Tibial artery (tissue), 4 donors: ENCODE measurements at regions not wholly inside any gene's neighbourhood (a gene's known extent, or its start where the extent isn't known, plus 50 kb on each side); places are given as distances from the start of the nearest gene placed in this dataset.

Experiments
- DNase-seq, 2 donors: peaks; one replicate each; pipeline ENCODE4 v3.0.0-alpha.2; 2019
- H3K27ac ChIP-seq, 2 donors: fragments of 200-600 bp; sonication (generic) in 1 of 2; 1 replicate in 1 of 2; 2 replicates in 1 of 2; pipeline ENCODE4 v1.5.1; 2018 to 2019; ENCODE audit warnings: mild to moderate bottlenecking in 1 of 2
- H3K27me3 ChIP-seq, 2 donors: fragments of 200-600 bp; sonication (generic) in 1 of 2; one replicate each; pipeline versions ENCODE4 v1.5.1 to v1.6.0; 2016 to 2019
- H3K36me3 ChIP-seq, 3 donors: fragments of 200-600 bp; sonication (generic) in 2 of 3; one replicate each; pipeline ENCODE4 v1.5.1; 2016 to 2019; ENCODE audit warnings: mild to moderate bottlenecking in 2 of 3
- H3K4me1 ChIP-seq, 4 donors: fragments of 200-600 bp; sonication (generic) in 2 of 4; 1 replicate in 3 of 4; 2 replicates in 1 of 4; pipeline ENCODE4 v1.5.1; 2016 to 2019
- H3K4me3 ChIP-seq, 2 donors: fragments of 200-600 bp; sonication (generic) in 1 of 2; 1 replicate in 1 of 2; 2 replicates in 1 of 2; pipeline ENCODE4 v1.5.1; 2018 to 2019; ENCODE audit warnings: mild to moderate bottlenecking in 2 of 2
- H3K9me3 ChIP-seq, 3 donors: fragments of 200-600 bp; sonication (generic) in 1 of 3; one replicate each; pipeline ENCODE4 v1.5.1; 2016 to 2019
- CTCF ChIP-seq, 2 experiments: fragments of 200-600 bp in 1 of 2; fragments of 450-650 bp in 1 of 2; IDR thresholded peaks; one replicate each; pipeline ENCODE4 v1.5.1; 2017 to 2019; ENCODE audit warnings: antibody characterized with exemption in 2 of 2, mild to moderate bottlenecking in 1 of 2, moderate library complexity in 1 of 2
- intact Hi-C: fragments of 100-400 bp; cut with DNase I; formaldehyde crosslinking; loops from one replicate; pipeline ENCODE4 v1.15.0; 2023; ENCODE audit warnings: low total_unique reads

GRCh38 chr2:134194519-134194918 lies 59.4 kb upstream of the MGAT5 start:
- Histone ChIP-seq H3K4me1 (peaks cover 0 to 65% (median 36%) of the 10 kb centered on the region in 4 donors), H3K27me3 (no peaks in the 10 kb centered on the region), H3K4me3 (no peak overlapping the region), H3K36me3 (no peaks in the 10 kb centered on the region), H3K9me3 (no peaks in the 10 kb centered on the region), H3K27ac (no peak overlapping the region)
- no peak for TF ChIP-seq CTCF (IDR thresholded peaks at IDR 0.05)
- intact Hi-C loops, result no loop called here
- DNase-seq, result no peak

GRCh38 chr2:134195341-134195740 lies 58.5 kb upstream of the MGAT5 start:
- DNase-seq, result no peak
- Histone ChIP-seq H3K27ac (no peak overlapping the region), H3K36me3 (no peaks in the 10 kb centered on the region), H3K4me1 (peaks cover 0 to 65% (median 32%) of the 10 kb centered on the region in 4 donors), H3K27me3 (no peaks in the 10 kb centered on the region), H3K9me3 (no peaks in the 10 kb centered on the region), H3K4me3 (no peak overlapping the region)
- intact Hi-C loops, result no loop called here
- TF ChIP-seq CTCF (IDR thresholded peaks at IDR 0.05), result no peak

GRCh38 chr2:134197445-134197844 lies 56.4 kb upstream of the MGAT5 start:
- intact Hi-C loops, result no loop called here
- DNase-seq, result no peak
- H3K36me3 ChIP-seq, result no peaks in the 10 kb centered on the region
- H3K4me1 ChIP-seq, result peaks cover 0 to 48% (median 23%) of the 10 kb centered on the region in 4 donors
- H3K27ac ChIP-seq, result no peak overlapping the region
- no peak overlapping the region for H3K4me3 ChIP-seq
- no peak for TF ChIP-seq CTCF (IDR thresholded peaks at IDR 0.05)
- no peaks in the 10 kb centered on the region for H3K27me3 ChIP-seq
- H3K9me3 ChIP-seq, result no peaks in the 10 kb centered on the region

GRCh38 chr2:134198006-134198634 lies 55.8 kb upstream of the MGAT5 start:
- Histone ChIP-seq H3K4me1 (peaks cover 0 to 43% (median 23%) of the 10 kb centered on the region in 4 donors), H3K27ac (no peak overlapping the region), H3K36me3 (no peaks in the 10 kb centered on the region), H3K9me3 (no peaks in the 10 kb centered on the region), H3K27me3 (no peaks in the 10 kb centered on the region), H3K4me3 (no peak overlapping the region)
- intact Hi-C loops, result no loop called here
- no peak for DNase-seq
- TF ChIP-seq CTCF (IDR thresholded peaks at IDR 0.05), result no peak

GRCh38 chr2:134199123-134199522 lies 54.7 kb upstream of the MGAT5 start:
- no peak for TF ChIP-seq CTCF (IDR thresholded peaks at IDR 0.05)
- no peak overlapping the region for H3K27ac ChIP-seq
- no peaks in the 10 kb centered on the region for H3K27me3 ChIP-seq
- H3K36me3 ChIP-seq, result no peaks in the 10 kb centered on the region
- intact Hi-C loops, result no loop called here
- peaks cover 0 to 33% (median 17%) of the 10 kb centered on the region in 4 donors for H3K4me1 ChIP-seq
- DNase-seq, result no peak
- no peak overlapping the region for H3K4me3 ChIP-seq
- H3K9me3 ChIP-seq, result no peaks in the 10 kb centered on the region
